SK-N-SH (cell line): ENCODE measurements at regions not wholly inside any gene's neighbourhood (a gene's known extent, or its start where the extent isn't known, plus 50 kb on each side); places are given as distances from the start of the nearest gene placed in this dataset.

ENCODE experiments used
- CTCF ChIA-PET: fragments of 300-600, 350-600 bp; formaldehyde crosslinking; extraction: SDS; loops from one replicate; lab custom pipeline; 2021; lab: Yijun Ruan, JAX
- POLR2A ChIA-PET: fragments of 350-600 bp; sonication (Branson Sonifier 250); formaldehyde crosslinking; extraction: SDS; loops from one replicate; lab custom pipeline; 2020; ENCODE audit warnings: antibody characterized with exemption, inconsistent platforms; lab: Yijun Ruan, JAX
- DNase-seq: peaks from one replicate; pipeline ENCODE4 v3.0.0; 2012
- H2AFZ ChIP-seq: fragments of 200-600 bp; sonication (generic); 2 replicates; pipeline ENCODE4 v1.8.1; 2016; ENCODE audit warnings: antibody characterized with exemption, mild to moderate bottlenecking, low read depth
- H3F3A ChIP-seq: fragments of 200-600 bp; sonication (generic); replicated peaks from 2 replicates; pipeline ENCODE3; 2016; ENCODE audit warnings: antibody characterized with exemption, mild to moderate bottlenecking; ENCODE audit not compliant: insufficient read depth
- H3K27ac ChIP-seq, 2 experiments: fragments of 200-500 bp in 1 of 2; fragments of 200-600 bp in 1 of 2; sonication (Bioruptor generic) in 1 of 2; sonication (generic), shearing (Covaris generic) in 1 of 2; 2 replicates each; pipeline versions ENCODE4 v1.5.1 to v1.6.1; 2014 to 2016; ENCODE audit warnings: low read depth in 2 of 2, inconsistent platforms in 1 of 2, low read length in 1 of 2, mild to moderate bottlenecking in 1 of 2, mixed read lengths in 1 of 2
- H3K27me3 ChIP-seq: fragments of 200-600 bp; sonication (generic), shearing (Covaris generic); 2 replicates; pipeline ENCODE4 v1.6.1; 2016; ENCODE audit warnings: mixed run types; ENCODE audit not compliant: insufficient read depth
- H3K36me3 ChIP-seq, 2 experiments: fragments of 200-500 bp in 1 of 2; fragments of 200-600 bp in 1 of 2; sonication (Bioruptor generic) in 1 of 2; sonication (generic) in 1 of 2; replicated peaks in 1 of 2; 2 replicates each; pipeline versions ENCODE3 to v1.5.1; 2014 to 2016; ENCODE audit warnings: low read length in 1 of 2, mild to moderate bottlenecking in 1 of 2; ENCODE audit not compliant: insufficient read depth in 2 of 2, control insufficient read depth in 1 of 2
- H3K4me1 ChIP-seq, 2 experiments: fragments of 200-500 bp in 1 of 2; fragments of 200-600 bp in 1 of 2; sonication (Bioruptor generic) in 1 of 2; sonication (generic), shearing (Covaris generic) in 1 of 2; 2 replicates each; pipeline versions ENCODE4 v1.5.1 to v1.6.1; 2014 to 2016; ENCODE audit warnings: low read depth in 1 of 2, low read length in 1 of 2, mixed run types in 1 of 2; ENCODE audit not compliant: insufficient read depth in 2 of 2, control insufficient read depth in 1 of 2
- H3K4me2 ChIP-seq: fragments of 200-600 bp; sonication (generic), shearing (Covaris generic); 2 replicates; pipeline ENCODE4 v1.6.1; 2017; ENCODE audit warnings: mixed run types
- H3K4me3 ChIP-seq, 2 experiments: fragments of 200-500 bp in 1 of 2; fragments of 200-600 bp in 1 of 2; sonication (Bioruptor generic) in 1 of 2; sonication (generic), shearing (Covaris generic) in 1 of 2; 2 replicates each; pipeline versions ENCODE4 v1.5.1 to v1.8.1; 2014 to 2016; ENCODE audit warnings: low read depth in 2 of 2, inconsistent platforms in 1 of 2, low read length in 1 of 2, mild to moderate bottlenecking in 1 of 2, mixed read lengths in 1 of 2, moderate library complexity in 1 of 2
- H3K79me2 ChIP-seq: fragments of 200-600 bp; sonication (generic); 2 replicates; pipeline ENCODE4 v1.8.1; 2017; ENCODE audit warnings: mild to moderate bottlenecking; ENCODE audit not compliant: insufficient read depth
- H3K9ac ChIP-seq: fragments of 200-600 bp; sonication (generic); 2 replicates; pipeline ENCODE4 v1.6.1; 2017; ENCODE audit warnings: mixed run types
- H3K9me2 ChIP-seq: fragments of 200-600 bp; sonication (generic); 2 replicates; pipeline ENCODE4 v1.6.1; 2017; ENCODE audit warnings: mixed run types
- H3K9me3 ChIP-seq: fragments of 200-600 bp; sonication (generic); 2 replicates; pipeline ENCODE4 v1.6.1; 2017; ENCODE audit warnings: mixed run types, mild to moderate bottlenecking, moderate library complexity
- H4K20me1 ChIP-seq: fragments of 200-600 bp; sonication (generic); 2 replicates; pipeline ENCODE4 v1.6.1; 2017; ENCODE audit warnings: mild to moderate bottlenecking, mixed run types; ENCODE audit not compliant: insufficient read depth
- CHD2 ChIP-seq: fragments of 150-350 bp; IDR thresholded peaks from 2 replicates; pipeline ENCODE4 v1.6.1; 2018; ENCODE audit warnings: low read length; ENCODE audit not compliant: partially characterized antibody
- EP300 ChIP-seq, 2 experiments: IDR thresholded peaks; 2 replicates each; pipeline versions ENCODE4 v1.4.0 to v1.6.1; 2012; ENCODE audit warnings: borderline replicate concordance in 1 of 2, low read depth in 1 of 2, low read length in 1 of 2
- GATA2 ChIP-seq: sonication (generic); formaldehyde crosslinking; IDR thresholded peaks from 2 replicates; pipeline ENCODE4 v1.5.0; 2020; ENCODE audit warnings: mild to moderate bottlenecking, missing genetic modification reagents
- NFIC ChIP-seq: IDR thresholded peaks from 2 replicates; pipeline ENCODE4 v1.4.0; 2012; ENCODE audit warnings: borderline replicate concordance
- RAD21 ChIP-seq: IDR thresholded peaks from 2 replicates; pipeline ENCODE4 v1.6.1; 2012; ENCODE audit warnings: mild to moderate bottlenecking, low read length
- RFX5 ChIP-seq: IDR thresholded peaks from 2 replicates; pipeline ENCODE4 v1.6.1; 2012; ENCODE audit warnings: mild to moderate bottlenecking, improper control_type of control experiment, low read length
- TAF1 ChIP-seq: IDR thresholded peaks from 2 replicates; pipeline ENCODE4 v1.6.1; 2012; ENCODE audit warnings: low read depth, mild to moderate bottlenecking, low read length, moderate library complexity, borderline replicate concordance
- TEAD4 ChIP-seq: IDR thresholded peaks from 2 replicates; pipeline ENCODE4 v1.4.0; 2012; ENCODE audit warnings: mild to moderate bottlenecking, borderline replicate concordance; ENCODE audit not compliant: insufficient read depth
- WGBS: methylation state at CpG from one replicate; pipeline ENCODE4 v1.1.6; 2017; ENCODE audit warnings: low lambda C conversion rate; 5-methylcytosine and 5-hydroxymethylcytosine counted together
- TF ChIP-seq, protein P1 (sequence below): IDR thresholded peaks from 2 replicates; pipeline ENCODE4 v1.4.0; 2012; ENCODE audit warnings: low read depth
- TF ChIP-seq, protein P2 (sequence below): IDR thresholded peaks from 2 replicates; pipeline ENCODE4 v1.4.0; 2012; ENCODE audit warnings: low read depth, borderline replicate concordance
- TF ChIP-seq, protein P3 (sequence below): IDR thresholded peaks from 2 replicates; pipeline ENCODE4 v1.4.0; 2012; ENCODE audit warnings: low read depth, borderline replicate concordance
- TF ChIP-seq, protein P4 (sequence below): fragments of 150-350 bp; IDR thresholded peaks from 2 replicates; pipeline ENCODE4 v1.6.1; 2017; ENCODE audit warnings: antibody characterized with exemption, low read length, low read depth, borderline replicate concordance
- TF ChIP-seq, protein P5 (sequence below): fragments of 200-600 bp; sonication (generic); IDR thresholded peaks from 2 replicates; pipeline ENCODE4 v1.6.1; 2017; ENCODE audit warnings: antibody characterized with exemption, mild to moderate bottlenecking, moderate library complexity

DNA sequence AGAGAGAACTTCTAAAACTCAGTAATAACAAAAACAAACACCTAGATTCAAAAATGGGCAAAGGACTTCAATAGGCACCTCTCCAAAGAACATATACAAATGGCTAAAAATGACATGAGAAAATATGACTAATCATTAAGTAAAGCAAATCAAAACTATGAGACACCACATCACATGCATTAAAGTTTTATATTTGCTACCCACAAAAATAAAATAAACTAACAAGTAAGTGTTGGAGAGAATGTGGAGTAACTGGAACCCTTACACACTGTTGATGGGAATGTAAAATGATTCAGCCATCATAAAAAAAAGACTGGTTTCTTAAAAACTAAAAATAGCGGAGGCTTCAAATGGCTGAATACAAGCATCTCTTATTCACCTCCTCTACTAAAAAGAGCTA, 262.1 kb upstream of the PKN2 start:
- H3K9ac ChIP-seq, result no peak overlapping the region
- CTCF ChIA-PET, result no interaction called here
- H3K27me3 ChIP-seq, result no peaks in the 10 kb centered on the region
- no peaks in the 10 kb centered on the region for H3K79me2 ChIP-seq
- no peaks in the 10 kb centered on the region for H3K4me1 ChIP-seq
- POLR2A ChIA-PET, result no interaction called here
- WGBS, result 68% methylated on average over 1 of the region's 1 CpG
- no peak overlapping the region for H3K27ac ChIP-seq
- H3F3A ChIP-seq, result no peaks in the 10 kb centered on the region
- no peaks in the 10 kb centered on the region for H3K9me2 ChIP-seq
- H3K4me3 ChIP-seq, result no peak overlapping the region
- TF ChIP-seq, protein P1, sequence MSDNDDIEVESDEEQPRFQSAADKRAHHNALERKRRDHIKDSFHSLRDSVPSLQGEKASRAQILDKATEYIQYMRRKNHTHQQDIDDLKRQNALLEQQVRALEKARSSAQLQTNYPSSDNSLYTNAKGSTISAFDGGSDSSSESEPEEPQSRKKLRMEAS, result no peak
- TF ChIP-seq RFX5 (no peak), TEAD4 (no peak), NFIC (no peak), CHD2 (no peak), GATA2 (CRISPR knock-in tag) (no peak), EP300 (IDR thresholded peaks at IDR 0.05; ENCODE audit: borderline replicate concordance in 1 of 2, low read depth in 1 of 2, low read length in 1 of 2) (no peak), RAD21 (no peak), TAF1 (no peak)
- TF ChIP-seq, protein P2, sequence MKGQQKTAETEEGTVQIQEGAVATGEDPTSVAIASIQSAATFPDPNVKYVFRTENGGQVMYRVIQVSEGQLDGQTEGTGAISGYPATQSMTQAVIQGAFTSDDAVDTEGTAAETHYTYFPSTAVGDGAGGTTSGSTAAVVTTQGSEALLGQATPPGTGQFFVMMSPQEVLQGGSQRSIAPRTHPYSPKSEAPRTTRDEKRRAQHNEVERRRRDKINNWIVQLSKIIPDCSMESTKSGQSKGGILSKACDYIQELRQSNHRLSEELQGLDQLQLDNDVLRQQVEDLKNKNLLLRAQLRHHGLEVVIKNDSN, result no peak
- TF ChIP-seq, protein P3, sequence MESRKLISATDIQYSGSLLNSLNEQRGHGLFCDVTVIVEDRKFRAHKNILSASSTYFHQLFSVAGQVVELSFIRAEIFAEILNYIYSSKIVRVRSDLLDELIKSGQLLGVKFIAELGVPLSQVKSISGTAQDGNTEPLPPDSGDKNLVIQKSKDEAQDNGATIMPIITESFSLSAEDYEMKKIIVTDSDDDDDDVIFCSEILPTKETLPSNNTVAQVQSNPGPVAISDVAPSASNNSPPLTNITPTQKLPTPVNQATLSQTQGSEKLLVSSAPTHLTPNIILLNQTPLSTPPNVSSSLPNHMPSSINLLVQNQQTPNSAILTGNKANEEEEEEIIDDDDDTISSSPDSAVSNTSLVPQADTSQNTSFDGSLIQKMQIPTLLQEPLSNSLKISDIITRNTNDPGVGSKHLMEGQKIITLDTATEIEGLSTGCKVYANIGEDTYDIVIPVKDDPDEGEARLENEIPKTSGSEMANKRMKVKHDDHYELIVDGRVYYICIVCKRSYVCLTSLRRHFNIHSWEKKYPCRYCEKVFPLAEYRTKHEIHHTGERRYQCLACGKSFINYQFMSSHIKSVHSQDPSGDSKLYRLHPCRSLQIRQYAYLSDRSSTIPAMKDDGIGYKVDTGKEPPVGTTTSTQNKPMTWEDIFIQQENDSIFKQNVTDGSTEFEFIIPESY, result no peak
- TF ChIP-seq, protein P4, sequence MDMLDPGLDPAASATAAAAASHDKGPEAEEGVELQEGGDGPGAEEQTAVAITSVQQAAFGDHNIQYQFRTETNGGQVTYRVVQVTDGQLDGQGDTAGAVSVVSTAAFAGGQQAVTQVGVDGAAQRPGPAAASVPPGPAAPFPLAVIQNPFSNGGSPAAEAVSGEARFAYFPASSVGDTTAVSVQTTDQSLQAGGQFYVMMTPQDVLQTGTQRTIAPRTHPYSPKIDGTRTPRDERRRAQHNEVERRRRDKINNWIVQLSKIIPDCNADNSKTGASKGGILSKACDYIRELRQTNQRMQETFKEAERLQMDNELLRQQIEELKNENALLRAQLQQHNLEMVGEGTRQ, result no peak
- H3K36me3 ChIP-seq, result no peaks in the 10 kb centered on the region
- no peak for DNase-seq
- H4K20me1 ChIP-seq, result no peaks in the 10 kb centered on the region
- 0 out of 2 replicates have a peak, but pooled peaks cover 4% of the 10 kb centered on the region for H3K9me3 ChIP-seq
- H2AFZ ChIP-seq, result no peak overlapping the region
- H3K4me2 ChIP-seq, result no peak overlapping the region

DNA sequence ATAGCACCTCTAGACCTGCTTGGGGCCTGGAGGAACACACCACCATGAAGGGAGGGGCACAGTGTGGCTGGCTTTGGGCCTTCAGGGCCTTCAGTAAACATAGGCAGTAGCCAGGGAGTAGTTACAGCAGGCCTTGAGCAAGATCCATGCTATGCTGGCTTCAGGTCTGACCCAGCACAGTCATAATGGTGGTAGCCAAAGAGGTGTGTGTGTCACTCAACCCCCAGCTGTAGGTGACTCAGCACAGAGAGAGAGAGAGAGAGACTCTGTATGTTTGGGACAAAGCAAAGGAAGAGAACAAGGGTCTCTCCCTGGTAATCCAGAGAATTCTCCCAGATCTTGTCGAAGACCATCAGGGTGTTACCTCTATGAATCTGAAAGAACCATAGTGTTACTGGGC, 250.5 kb upstream of the PKN2 start:
- Histone ChIP-seq H3K9me2 (0 out of 2 replicates have a peak, but pooled peaks cover 4% of the 10 kb centered on the region), H3K79me2 (no peaks in the 10 kb centered on the region), H4K20me1 (no peaks in the 10 kb centered on the region), H3K4me2 (no peak overlapping the region), H3K4me3 (no peak overlapping the region), H3K36me3 (no peaks in the 10 kb centered on the region), H3K27ac (no peak overlapping the region), H3K9ac (no peak overlapping the region), H3K4me1 (no peaks in the 10 kb centered on the region), H3K27me3 (no peaks in the 10 kb centered on the region), H3K9me3 (no peaks in the 10 kb centered on the region), H2AFZ (no peak overlapping the region), H3F3A (no peaks in the 10 kb centered on the region)
- TF ChIP-seq NFIC (no peak), RAD21 (no peak)
- TF ChIP-seq, protein P5, sequence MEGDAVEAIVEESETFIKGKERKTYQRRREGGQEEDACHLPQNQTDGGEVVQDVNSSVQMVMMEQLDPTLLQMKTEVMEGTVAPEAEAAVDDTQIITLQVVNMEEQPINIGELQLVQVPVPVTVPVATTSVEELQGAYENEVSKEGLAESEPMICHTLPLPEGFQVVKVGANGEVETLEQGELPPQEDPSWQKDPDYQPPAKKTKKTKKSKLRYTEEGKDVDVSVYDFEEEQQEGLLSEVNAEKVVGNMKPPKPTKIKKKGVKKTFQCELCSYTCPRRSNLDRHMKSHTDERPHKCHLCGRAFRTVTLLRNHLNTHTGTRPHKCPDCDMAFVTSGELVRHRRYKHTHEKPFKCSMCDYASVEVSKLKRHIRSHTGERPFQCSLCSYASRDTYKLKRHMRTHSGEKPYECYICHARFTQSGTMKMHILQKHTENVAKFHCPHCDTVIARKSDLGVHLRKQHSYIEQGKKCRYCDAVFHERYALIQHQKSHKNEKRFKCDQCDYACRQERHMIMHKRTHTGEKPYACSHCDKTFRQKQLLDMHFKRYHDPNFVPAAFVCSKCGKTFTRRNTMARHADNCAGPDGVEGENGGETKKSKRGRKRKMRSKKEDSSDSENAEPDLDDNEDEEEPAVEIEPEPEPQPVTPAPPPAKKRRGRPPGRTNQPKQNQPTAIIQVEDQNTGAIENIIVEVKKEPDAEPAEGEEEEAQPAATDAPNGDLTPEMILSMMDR, result no peak
- DNase-seq, result no peak
- ChIA-PET CTCF (no interaction called here), POLR2A (no interaction called here)
- 47% methylated on average over 1 of the region's 1 CpG for WGBS
